Epithelial cell of esophagus (primary cell): ENCODE measurements at regions not wholly inside any gene's neighbourhood (a gene's known extent, or its start where the extent isn't known, plus 50 kb on each side); places are given as distances from the start of the nearest gene placed in this dataset.
"Not testable (repeated sequence)": the region's sequence is repeated elsewhere in the genome, so short reads cannot be mapped to it uniquely, and the experiment has no call there.

Experiments
- DNase-seq: peaks from one replicate; pipeline ENCODE4 v3.0.0; 2010; ENCODE audit warnings: low read depth
- H3K4me3 ChIP-seq: 2 replicates; pipeline ENCODE4 v1.5.1; 2011; ENCODE audit warnings: mild to moderate bottlenecking, low read length, control low read depth
- CTCF ChIP-seq: IDR thresholded peaks from 2 replicates; pipeline ENCODE4 v1.5.1; 2011; ENCODE audit warnings: low read depth, mild to moderate bottlenecking, low read length, control low read depth, inconsistent platforms; ENCODE audit not compliant: insufficient read depth; ENCODE audit errors: missing control alignments

GRCh38 chrX:115840729-115841409 is 279.9 kb downstream of the PLS3 start:
- not testable (repeated sequence) for DNase-seq, H3K4me3 ChIP-seq

GRCh38 chrX:115850986-115851385 is 290.0 kb downstream of the PLS3 start:
- not testable (repeated sequence) for H3K4me3 ChIP-seq, DNase-seq

- not testable (repeated sequence) for H3K4me3 ChIP-seq, DNase-seq
These were observed 292.3 kb downstream of the PLS3 start for GRCh38 chrX:115853260-115853659.

- DNase-seq, H3K4me3 ChIP-seq: not testable (repeated sequence)
These were observed 289.4 kb upstream of the AGTR2 start for GRCh38 chrX:115881170-115881569.

- DNase-seq, H3K4me3 ChIP-seq: not testable (repeated sequence)
These were observed 286.4 kb upstream of the AGTR2 start for GRCh38 chrX:115884121-115884520.

- H3K4me3 ChIP-seq, DNase-seq: not testable (repeated sequence)
These were observed 282.5 kb upstream of the AGTR2 start for GRCh38 chrX:115888041-115888440.

- not testable (repeated sequence) for DNase-seq, H3K4me3 ChIP-seq
These were observed 282.0 kb upstream of the AGTR2 start for GRCh38 chrX:115888519-115888918.

- no peak overlapping the region for H3K4me3 ChIP-seq
- DNase-seq = no peak
- no peak for TF ChIP-seq CTCF
These were observed 281.2 kb upstream of the AGTR2 start for GRCh38 chrX:115889121-115889890.

- no peak overlapping the region for H3K4me3 ChIP-seq
- TF ChIP-seq CTCF = no peak
- DNase-seq = peak; percentile 70
These were observed 278.4 kb upstream of the AGTR2 start for GRCh38 chrX:115892056-115892708.

- DNase-seq = peak; percentile 22
- no peak overlapping the region for H3K4me3 ChIP-seq
- peak; percentile 32 for TF ChIP-seq CTCF
These were observed 277.5 kb upstream of the AGTR2 start for GRCh38 chrX:115892787-115893671.
